ENCODE measurements at regions not wholly inside any gene's neighbourhood (a gene's known extent, or its start where the extent isn't known, plus 50 kb on each side); places are given as distances from the start of the nearest gene placed in this dataset.

- no peak for TF ChIP-seq CTCF (IDR thresholded peaks at IDR 0.05; ENCODE audit: low read length)
- no peak for TF ChIP-seq EZH2 (optimal IDR thresholded peaks at IDR 0.05; ENCODE audit: low read depth, low read length)
Measured at GRCh38 chr12:97752129-97752528, 289.5 kb downstream of the RMST start.
